SK-N-SH treated with all-trans-retinoic acid at 6 μM for 48 hours (cell line): ENCODE measurements at regions not wholly inside any gene's neighbourhood (a gene's known extent, or its start where the extent isn't known, plus 50 kb on each side); places are given as distances from the start of the nearest gene placed in this dataset.

ENCODE experiments used
- ARNTL ChIP-seq: fragments of 450-650 bp; formaldehyde crosslinking; IDR thresholded peaks from 2 replicates; pipeline ENCODE4 v1.5.0; 2020; ENCODE audit warnings: low read depth, mild to moderate bottlenecking, moderate library complexity, borderline replicate concordance
- CSDC2 ChIP-seq: fragments of 250-450 bp; sonication (Bioruptor Pico); IDR thresholded peaks from 2 replicates; pipeline ENCODE4 v1.5.0; 2020; ENCODE audit warnings: mild to moderate bottlenecking, moderate library complexity
- ESRRG ChIP-seq: fragments of 250-450 bp; sonication (Bioruptor Pico); IDR thresholded peaks from 2 replicates; pipeline ENCODE4 v1.6.1; 2021; ENCODE audit warnings: mild to moderate bottlenecking
- OSR1 ChIP-seq: fragments of 250-450 bp; sonication (Bioruptor Pico); IDR thresholded peaks from 2 replicates; pipeline ENCODE4 v1.8.0; 2022; ENCODE audit warnings: moderate library complexity, mild to moderate bottlenecking, inconsistent platforms
- PATZ1 ChIP-seq: fragments of 250-450 bp; sonication (Bioruptor Pico); IDR thresholded peaks from 2 replicates; pipeline ENCODE4 v1.8.0; 2020; ENCODE audit warnings: mild to moderate bottlenecking, moderate library complexity, borderline replicate concordance
- RARB ChIP-seq: fragments of 250-450 bp; sonication (Bioruptor Pico); IDR thresholded peaks from 2 replicates; pipeline ENCODE4 v1.8.0; 2021; ENCODE audit warnings: mild to moderate bottlenecking, moderate library complexity
- ZC3H10 ChIP-seq: fragments of 250-450 bp; sonication (Bioruptor Pico); IDR thresholded peaks from 2 replicates; pipeline ENCODE4 v1.5.1; 2021; ENCODE audit warnings: mild to moderate bottlenecking, moderate library complexity
- ZFP3 ChIP-seq: fragments of 250-450 bp; sonication (Bioruptor Pico); IDR thresholded peaks from 2 replicates; pipeline ENCODE4 v1.5.0; 2020; ENCODE audit warnings: mild to moderate bottlenecking, moderate library complexity
- ZFP30 ChIP-seq: fragments of 450-650 bp; formaldehyde crosslinking; IDR thresholded peaks from 2 replicates; pipeline ENCODE4 v1.5.0; 2022; ENCODE audit warnings: mild to moderate bottlenecking, moderate library complexity
- TF ChIP-seq, protein P1 (sequence below): fragments of 250-450 bp; sonication (Bioruptor Pico); IDR thresholded peaks from 2 replicates; pipeline ENCODE4 v1.5.1; 2020; ENCODE audit warnings: low read depth, mild to moderate bottlenecking, moderate library complexity

DNA sequence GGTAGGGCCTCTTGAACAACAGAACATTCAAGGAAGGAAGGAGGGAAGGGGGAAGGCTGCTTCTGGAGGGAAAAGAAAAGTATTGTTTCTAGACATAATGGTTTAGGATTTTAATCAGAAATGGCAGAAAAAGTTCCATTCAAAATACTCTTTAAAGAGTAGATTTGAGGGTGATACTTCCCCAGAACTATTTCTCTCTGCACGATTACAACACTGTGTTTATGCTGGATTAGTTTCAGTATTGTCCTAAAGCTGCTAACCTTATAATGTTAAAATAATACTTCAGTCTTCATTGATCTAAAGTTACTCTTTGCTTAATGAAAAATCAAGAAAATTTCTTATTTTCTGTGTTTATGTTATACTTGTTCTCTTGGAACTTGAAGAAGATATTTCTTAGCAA is 1026.3 kb upstream of the PABPC4L start:
- TF ChIP-seq OSR1 (no peak), ESRRG (CRISPR knock-in tag) (no peak), ZC3H10 (no peak), CSDC2 (CRISPR knock-in tag) (no peak), PATZ1 (CRISPR knock-in tag) (no peak), RARB (CRISPR knock-in tag) (no peak), ZFP30 (CRISPR knock-in tag) (no peak), ARNTL (no peak), ZFP3 (no peak)
- TF ChIP-seq, protein P1, sequence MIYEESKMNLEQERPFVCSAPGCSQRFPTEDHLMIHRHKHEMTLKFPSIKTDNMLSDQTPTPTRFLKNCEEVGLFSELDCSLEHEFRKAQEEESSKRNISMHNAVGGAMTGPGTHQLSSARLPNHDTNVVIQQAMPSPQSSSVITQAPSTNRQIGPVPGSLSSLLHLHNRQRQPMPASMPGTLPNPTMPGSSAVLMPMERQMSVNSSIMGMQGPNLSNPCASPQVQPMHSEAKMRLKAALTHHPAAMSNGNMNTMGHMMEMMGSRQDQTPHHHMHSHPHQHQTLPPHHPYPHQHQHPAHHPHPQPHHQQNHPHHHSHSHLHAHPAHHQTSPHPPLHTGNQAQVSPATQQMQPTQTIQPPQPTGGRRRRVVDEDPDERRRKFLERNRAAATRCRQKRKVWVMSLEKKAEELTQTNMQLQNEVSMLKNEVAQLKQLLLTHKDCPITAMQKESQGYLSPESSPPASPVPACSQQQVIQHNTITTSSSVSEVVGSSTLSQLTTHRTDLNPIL, result no peak
